DND-41 (cell line): ENCODE measurements at regions not wholly inside any gene's neighbourhood (a gene's known extent, or its start where the extent isn't known, plus 50 kb on each side); places are given as distances from the start of the nearest gene placed in this dataset.
"Not testable (repeated sequence)": the region's sequence is repeated elsewhere in the genome, so short reads cannot be mapped to it uniquely, and the experiment has no call there.

Source experiments
- ATAC-seq: fragments of 200-7000 bp; cut with Tn5 transposase; 3 replicates; pipeline ENCODE4 v1.9.1; 2021; ENCODE audit warnings: low read depth; ENCODE audit not compliant: insufficient read depth
- DNase-seq: peaks from one replicate; pipeline ENCODE4 v3.0.0-alpha.2; 2020
- H2AFZ ChIP-seq: 2 replicates; pipeline ENCODE4 v1.6.0; 2012; ENCODE audit warnings: low read depth, low read length
- H3K27ac ChIP-seq: 2 replicates; pipeline ENCODE4 v1.5.1; 2012; ENCODE audit warnings: low read length, inconsistent platforms
- H3K27me3 ChIP-seq: fragments of 200-600 bp; sonication (generic); 2 replicates; pipeline ENCODE4 v1.6.0; 2012; ENCODE audit warnings: low read length, mild to moderate bottlenecking, inconsistent platforms; ENCODE audit not compliant: insufficient read depth, poor library complexity
- H3K36me3 ChIP-seq: 2 replicates; pipeline ENCODE4 v1.5.1; 2012; ENCODE audit warnings: low read length, inconsistent platforms; ENCODE audit not compliant: insufficient read depth
- H3K4me1 ChIP-seq: 2 replicates; pipeline ENCODE4 v1.5.1; 2012; ENCODE audit warnings: mild to moderate bottlenecking, low read length; ENCODE audit not compliant: insufficient read depth
- H3K4me2 ChIP-seq: 2 replicates; pipeline ENCODE4 v1.6.0; 2012; ENCODE audit warnings: mild to moderate bottlenecking, moderate library complexity, low read length, inconsistent platforms; ENCODE audit not compliant: insufficient read depth
- H3K4me3 ChIP-seq, 2 experiments: fragments of 200-600 bp in 1 of 2; shearing (Covaris generic) in 1 of 2; 2 replicates each; pipeline ENCODE4 v1.5.1; 2012 to 2016; ENCODE audit warnings: inconsistent platforms in 2 of 2, low read length in 2 of 2, mild to moderate bottlenecking in 2 of 2, low read depth in 1 of 2, moderate library complexity in 1 of 2
- H3K79me2 ChIP-seq: 2 replicates; pipeline ENCODE4 v1.6.0; 2012; ENCODE audit warnings: low read length, inconsistent platforms; ENCODE audit not compliant: insufficient read depth
- H3K9ac ChIP-seq: 2 replicates; pipeline ENCODE4 v1.6.0; 2012; ENCODE audit warnings: low read depth, mild to moderate bottlenecking, inconsistent platforms, low read length, moderate library complexity
- H3K9me3 ChIP-seq: 2 replicates; pipeline ENCODE4 v1.5.1; 2012; ENCODE audit warnings: low read length, moderate library complexity, mild to moderate bottlenecking, inconsistent platforms; ENCODE audit not compliant: insufficient read depth, severe bottlenecking
- H4K20me1 ChIP-seq: 2 replicates; pipeline ENCODE4 v1.6.0; 2012; ENCODE audit warnings: low read length; ENCODE audit not compliant: insufficient read depth
- EZH2 ChIP-seq: IDR thresholded peaks from 3 replicates; pipeline ENCODE4 v1.6.1; 2012; ENCODE audit warnings: borderline replicate concordance, low read depth, mild to moderate bottlenecking, moderate library complexity, low read length, inconsistent platforms; ENCODE audit not compliant: severe bottlenecking
- TF ChIP-seq, protein P1 (sequence below): IDR thresholded peaks from 2 replicates; pipeline ENCODE4 v1.5.1; 2012; ENCODE audit warnings: borderline replicate concordance, low read length, moderate library complexity, mild to moderate bottlenecking; ENCODE audit not compliant: poor library complexity, severe bottlenecking; ENCODE audit errors: extremely low read depth

DNA sequence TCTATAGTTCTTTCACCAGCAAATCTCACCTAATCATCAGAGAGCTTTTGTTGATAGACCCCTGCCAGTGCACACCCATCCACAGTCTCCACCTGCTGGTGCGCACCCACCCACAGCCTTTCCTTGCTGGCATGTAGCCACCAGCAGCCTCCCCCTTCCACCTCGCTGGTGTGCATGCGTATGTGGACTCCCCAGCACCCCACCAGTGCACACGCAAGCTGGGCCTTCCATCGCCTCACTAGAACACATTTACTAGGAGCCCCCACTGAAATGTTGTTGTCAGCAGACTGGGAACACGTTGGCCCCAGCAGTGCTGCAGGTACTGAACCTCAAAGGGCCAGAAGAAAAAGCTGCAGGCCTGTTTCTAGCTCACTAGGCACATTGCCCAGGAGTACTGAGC, 104.9 kb upstream of the ZWINT start:
- Histone ChIP-seq H3K9ac (no peak overlapping the region), H3K4me2 (no peak overlapping the region), H3K79me2 (no peaks in the 10 kb centered on the region), H3K36me3 (no peaks in the 10 kb centered on the region), H3K27me3 (no peaks in the 10 kb centered on the region), H3K4me3 (no peak overlapping the region), H3K27ac (no peak overlapping the region), H2AFZ (no peak overlapping the region), H4K20me1 (no peaks in the 10 kb centered on the region), H3K4me1 (no peaks in the 10 kb centered on the region), H3K9me3 (no peaks in the 10 kb centered on the region)
- TF ChIP-seq EZH2: no peak
- TF ChIP-seq, protein P1, sequence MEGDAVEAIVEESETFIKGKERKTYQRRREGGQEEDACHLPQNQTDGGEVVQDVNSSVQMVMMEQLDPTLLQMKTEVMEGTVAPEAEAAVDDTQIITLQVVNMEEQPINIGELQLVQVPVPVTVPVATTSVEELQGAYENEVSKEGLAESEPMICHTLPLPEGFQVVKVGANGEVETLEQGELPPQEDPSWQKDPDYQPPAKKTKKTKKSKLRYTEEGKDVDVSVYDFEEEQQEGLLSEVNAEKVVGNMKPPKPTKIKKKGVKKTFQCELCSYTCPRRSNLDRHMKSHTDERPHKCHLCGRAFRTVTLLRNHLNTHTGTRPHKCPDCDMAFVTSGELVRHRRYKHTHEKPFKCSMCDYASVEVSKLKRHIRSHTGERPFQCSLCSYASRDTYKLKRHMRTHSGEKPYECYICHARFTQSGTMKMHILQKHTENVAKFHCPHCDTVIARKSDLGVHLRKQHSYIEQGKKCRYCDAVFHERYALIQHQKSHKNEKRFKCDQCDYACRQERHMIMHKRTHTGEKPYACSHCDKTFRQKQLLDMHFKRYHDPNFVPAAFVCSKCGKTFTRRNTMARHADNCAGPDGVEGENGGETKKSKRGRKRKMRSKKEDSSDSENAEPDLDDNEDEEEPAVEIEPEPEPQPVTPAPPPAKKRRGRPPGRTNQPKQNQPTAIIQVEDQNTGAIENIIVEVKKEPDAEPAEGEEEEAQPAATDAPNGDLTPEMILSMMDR: no peak
- DNase-seq (no peak), ATAC-seq (no peak)

GRCh38 chr10:56449770-56450169, 88.7 kb upstream of the ZWINT start:
- H2AFZ ChIP-seq: no peak overlapping the region
- H3K36me3 ChIP-seq: no peaks in the 10 kb centered on the region
- no peaks in the 10 kb centered on the region for H3K79me2 ChIP-seq
- ATAC-seq (no peak), DNase-seq (no peak)
- no peak overlapping the region for H3K9ac ChIP-seq
- H3K27me3 ChIP-seq: no peaks in the 10 kb centered on the region
- H4K20me1 ChIP-seq: no peaks in the 10 kb centered on the region
- H3K27ac ChIP-seq: no peak overlapping the region
- no peak for TF ChIP-seq EZH2
- TF ChIP-seq, protein P1: no peak
- H3K4me3 ChIP-seq: no peak overlapping the region
- H3K4me1 ChIP-seq: no peaks in the 10 kb centered on the region
- H3K9me3 ChIP-seq: no peaks in the 10 kb centered on the region
- H3K4me2 ChIP-seq: no peak overlapping the region

DNA sequence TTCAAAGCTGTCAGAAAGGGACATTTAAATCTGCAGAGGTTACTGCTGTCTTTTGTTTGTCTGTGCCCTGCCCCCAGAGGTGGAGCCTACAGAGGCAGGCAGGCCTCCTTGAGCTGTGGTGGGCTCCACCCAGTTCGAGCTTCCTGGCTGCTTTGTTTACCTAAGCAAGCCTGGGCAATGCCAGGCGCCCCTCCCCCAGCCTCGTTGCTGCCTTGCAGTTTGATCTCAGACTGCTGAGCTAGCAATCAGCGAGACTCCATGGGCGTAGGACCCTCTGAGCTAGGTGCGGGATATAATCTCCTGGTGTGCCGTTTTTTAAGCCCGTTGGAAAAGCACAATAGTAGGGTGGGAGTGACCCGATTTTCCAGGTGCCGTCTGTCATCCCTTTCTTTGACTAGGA, 86.6 kb upstream of the ZWINT start:
- H4K20me1 ChIP-seq, H3K36me3 ChIP-seq, H3K4me2 ChIP-seq, H3K9ac ChIP-seq, H3K4me1 ChIP-seq, H3K9me3 ChIP-seq, H2AFZ ChIP-seq, H3K27me3 ChIP-seq, H3K4me3 ChIP-seq, ATAC-seq, DNase-seq, H3K27ac ChIP-seq, H3K79me2 ChIP-seq: not testable (repeated sequence)

GRCh38 chr10:56441337-56441736, 80.3 kb upstream of the ZWINT start:
- H3K27ac ChIP-seq, DNase-seq: not testable (repeated sequence)

More at GRCh38 chr10:56441337-56441736, 80.3 kb upstream of the ZWINT start:
- ATAC-seq, H3K36me3 ChIP-seq, H2AFZ ChIP-seq, H4K20me1 ChIP-seq, H3K79me2 ChIP-seq, H3K4me1 ChIP-seq, H3K9ac ChIP-seq, H3K4me3 ChIP-seq, H3K27me3 ChIP-seq, H3K4me2 ChIP-seq, H3K9me3 ChIP-seq: not testable (repeated sequence)
